Choroid plexus epithelial cell (primary cell): ENCODE measurements at regions not wholly inside any gene's neighbourhood (a gene's known extent, or its start where the extent isn't known, plus 50 kb on each side); places are given as distances from the start of the nearest gene placed in this dataset.

Experiments
- DNase-seq: peaks from one replicate; pipeline ENCODE4 v3.0.0-alpha.2; 2010; ENCODE audit warnings: low read depth
- H3K4me3 ChIP-seq: 2 replicates; pipeline ENCODE4 v1.5.1; 2011; ENCODE audit warnings: low read depth, mild to moderate bottlenecking, control low read depth, low read length, moderate library complexity
- TF ChIP-seq, protein P1 (sequence below): conservative IDR thresholded peaks from 2 replicates; pipeline ENCODE4 v1.5.1; 2011; ENCODE audit warnings: low read depth, mild to moderate bottlenecking, control low read depth, inconsistent platforms, low read length, moderate library complexity

DNA sequence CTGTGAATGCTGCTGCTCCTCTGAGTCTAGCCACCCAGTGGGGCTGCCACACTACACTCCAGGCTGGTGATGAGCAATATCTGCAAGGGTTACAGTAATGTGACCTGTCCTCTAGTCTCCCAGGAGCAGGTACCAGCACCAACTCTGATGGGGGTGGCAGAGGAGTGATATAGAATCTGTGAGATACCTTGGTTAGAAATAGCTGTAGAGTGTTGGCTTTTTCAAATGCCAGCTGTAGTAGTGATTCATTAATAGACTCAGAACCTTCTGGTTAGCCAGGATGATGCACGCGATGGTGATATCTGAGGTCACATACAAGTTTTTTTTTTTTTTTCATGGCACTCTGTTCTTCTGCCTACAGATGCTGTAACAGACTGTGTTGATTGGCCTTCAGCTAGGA is 757.1 kb downstream of the INHBA start:
- TF ChIP-seq, protein P1, sequence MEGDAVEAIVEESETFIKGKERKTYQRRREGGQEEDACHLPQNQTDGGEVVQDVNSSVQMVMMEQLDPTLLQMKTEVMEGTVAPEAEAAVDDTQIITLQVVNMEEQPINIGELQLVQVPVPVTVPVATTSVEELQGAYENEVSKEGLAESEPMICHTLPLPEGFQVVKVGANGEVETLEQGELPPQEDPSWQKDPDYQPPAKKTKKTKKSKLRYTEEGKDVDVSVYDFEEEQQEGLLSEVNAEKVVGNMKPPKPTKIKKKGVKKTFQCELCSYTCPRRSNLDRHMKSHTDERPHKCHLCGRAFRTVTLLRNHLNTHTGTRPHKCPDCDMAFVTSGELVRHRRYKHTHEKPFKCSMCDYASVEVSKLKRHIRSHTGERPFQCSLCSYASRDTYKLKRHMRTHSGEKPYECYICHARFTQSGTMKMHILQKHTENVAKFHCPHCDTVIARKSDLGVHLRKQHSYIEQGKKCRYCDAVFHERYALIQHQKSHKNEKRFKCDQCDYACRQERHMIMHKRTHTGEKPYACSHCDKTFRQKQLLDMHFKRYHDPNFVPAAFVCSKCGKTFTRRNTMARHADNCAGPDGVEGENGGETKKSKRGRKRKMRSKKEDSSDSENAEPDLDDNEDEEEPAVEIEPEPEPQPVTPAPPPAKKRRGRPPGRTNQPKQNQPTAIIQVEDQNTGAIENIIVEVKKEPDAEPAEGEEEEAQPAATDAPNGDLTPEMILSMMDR = no peak
- H3K4me3 ChIP-seq = no peak overlapping the region
- DNase-seq = no peak

DNA sequence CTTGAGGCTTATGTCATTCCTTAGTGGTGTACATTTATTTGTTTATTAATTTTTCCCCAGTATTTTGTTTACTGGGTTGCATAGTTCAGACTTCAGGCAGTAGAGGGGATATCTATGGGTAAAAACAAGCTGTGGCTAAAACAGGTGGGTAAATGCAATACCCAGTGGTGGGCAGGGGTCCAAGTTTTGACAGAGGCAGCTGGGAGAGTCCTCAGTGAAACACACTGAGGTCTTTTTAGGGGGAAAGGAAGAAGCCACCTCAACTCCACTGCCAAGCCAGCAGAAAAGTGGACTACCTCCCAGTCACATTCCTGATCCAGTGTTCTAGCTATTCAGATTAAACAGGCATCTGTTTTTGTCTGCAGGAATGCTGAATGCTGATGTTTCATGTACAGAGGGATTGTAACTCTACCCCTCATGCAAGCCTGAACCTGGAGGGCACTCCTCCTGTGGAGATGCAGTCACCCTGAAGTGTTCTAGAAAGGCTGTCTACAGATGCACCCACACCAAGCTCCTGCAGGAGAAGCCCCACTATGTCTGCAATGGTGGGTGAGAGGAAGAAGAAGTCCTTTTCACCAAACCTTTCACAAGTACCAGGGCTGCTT is 757.8 kb downstream of the INHBA start:
- TF ChIP-seq, protein P1 = no peak
- DNase-seq = no peak
- no peak overlapping the region for H3K4me3 ChIP-seq

DNA sequence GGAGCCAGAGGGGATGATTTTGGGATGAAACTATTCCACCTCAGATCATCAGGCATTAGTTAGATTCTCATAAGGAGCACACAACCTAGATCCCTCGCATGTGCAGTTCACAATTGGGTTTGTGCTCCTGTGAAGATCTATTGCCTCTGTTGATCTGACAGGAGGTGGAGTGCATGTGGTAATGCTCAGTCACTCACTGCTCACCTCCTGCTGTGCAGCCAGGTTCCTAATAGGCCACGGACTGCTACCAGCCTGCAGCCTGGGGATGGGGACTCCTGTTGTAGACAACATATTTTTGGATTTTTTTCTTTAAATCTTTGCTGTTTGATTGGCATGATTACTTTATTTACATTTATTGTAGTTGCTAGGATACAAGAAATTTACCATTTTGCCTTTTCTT is 765.0 kb downstream of the INHBA start:
- no peak overlapping the region for H3K4me3 ChIP-seq
- TF ChIP-seq, protein P1 = no peak
- DNase-seq = no peak

DNA sequence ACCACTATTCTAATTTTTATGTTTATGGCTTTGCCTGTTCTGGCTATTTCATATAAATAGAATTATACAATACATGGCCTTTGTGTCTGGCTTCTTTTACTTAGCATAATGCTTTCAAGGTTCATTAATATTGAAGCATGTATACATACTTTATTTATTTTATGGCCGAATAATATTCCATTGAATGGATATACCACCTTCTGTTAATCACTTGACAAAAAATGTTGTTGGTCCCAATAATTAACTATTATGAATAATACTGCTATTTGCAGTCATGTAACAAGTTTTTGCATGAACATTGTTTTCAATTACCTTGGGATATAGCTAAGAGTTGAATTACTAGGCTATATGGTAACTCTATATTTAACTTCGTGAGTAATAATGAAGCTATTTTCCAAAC is 767.5 kb downstream of the INHBA start:
- no peak for DNase-seq
- TF ChIP-seq, protein P1 = no peak
- no peak overlapping the region for H3K4me3 ChIP-seq

DNA sequence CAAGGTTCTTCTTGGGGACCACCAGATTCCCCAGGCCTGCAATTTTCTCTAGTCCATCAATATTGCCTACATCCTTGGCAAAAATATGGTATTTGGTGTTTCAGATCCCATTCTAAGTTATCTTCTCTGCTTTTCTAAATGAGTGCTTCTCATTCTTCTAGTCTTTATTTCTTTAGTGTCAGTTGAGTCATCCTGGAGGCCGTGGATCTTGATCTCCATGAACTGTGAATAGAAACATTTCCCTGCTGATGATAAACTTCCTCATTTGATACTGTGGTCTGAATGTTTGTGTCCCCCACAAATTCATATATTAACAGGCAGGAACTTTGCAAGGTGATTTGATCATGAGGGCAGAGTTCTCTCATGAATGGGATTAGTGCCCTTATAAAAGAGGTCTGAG is 779.3 kb downstream of the INHBA start:
- H3K4me3 ChIP-seq = no peak overlapping the region
- TF ChIP-seq, protein P1 = no peak
- no peak for DNase-seq

DNA sequence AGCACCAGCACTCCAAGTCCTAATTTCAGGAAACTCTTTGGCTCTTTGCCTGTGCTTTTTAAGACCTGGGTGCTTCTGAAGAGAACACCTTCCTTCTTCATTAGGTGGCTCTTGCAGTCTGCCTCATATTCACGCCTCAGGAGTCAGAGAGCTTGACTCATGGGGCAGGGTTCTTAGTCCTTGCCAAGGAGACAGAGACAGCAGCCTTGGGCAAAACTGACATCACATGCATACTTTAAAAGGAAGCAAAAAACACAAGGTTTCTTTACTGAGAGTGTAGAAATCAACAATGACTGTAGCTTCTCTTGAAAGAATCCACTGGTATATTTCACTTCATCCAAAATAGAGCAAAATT is 780.6 kb downstream of the INHBA start:
- no peak overlapping the region for H3K4me3 ChIP-seq
- DNase-seq = peak; percentile 52
- TF ChIP-seq, protein P1 = no peak

DNA sequence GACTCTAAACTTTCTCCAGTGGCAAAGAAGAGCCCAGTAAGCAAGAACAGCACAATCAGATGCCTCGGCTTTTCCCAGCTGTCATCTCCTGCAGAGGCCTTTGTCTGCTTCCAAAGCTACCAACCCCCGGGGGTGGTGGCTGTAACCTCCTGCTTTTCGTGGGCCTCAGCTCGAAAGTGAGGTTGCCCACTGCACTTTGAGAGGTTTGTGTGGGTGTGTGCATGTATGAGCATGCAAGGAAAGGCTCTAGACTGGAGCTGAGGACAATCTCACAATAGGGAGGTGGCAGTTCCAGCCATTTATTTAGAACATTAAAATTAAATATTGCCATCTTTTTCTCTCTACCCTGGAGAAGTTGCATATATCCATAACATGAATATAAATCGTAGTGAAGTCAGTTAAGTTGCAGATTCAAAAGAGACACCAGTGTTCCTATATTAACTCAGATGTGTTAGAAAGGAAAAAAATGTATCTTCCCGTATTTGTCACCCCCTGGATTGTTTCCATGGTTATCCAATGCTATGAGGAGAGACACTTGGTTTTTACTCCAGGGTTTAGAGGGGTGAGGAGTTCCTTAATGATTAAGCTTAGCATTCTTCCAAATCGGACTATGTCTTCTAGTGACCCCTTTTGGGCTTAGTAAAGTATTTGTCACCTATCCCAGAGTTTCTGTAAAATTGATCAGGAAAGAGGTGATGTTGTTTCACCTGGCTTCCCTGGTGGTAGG is 781.1 kb downstream of the INHBA start:
- no peak overlapping the region for H3K4me3 ChIP-seq
- TF ChIP-seq, protein P1 = no peak
- no peak for DNase-seq
